NCI-H524 treated with DMSO at 0.1 percent for 48 hours (cell line): ENCODE measurements at regions not wholly inside any gene's neighbourhood (a gene's known extent, or its start where the extent isn't known, plus 50 kb on each side); places are given as distances from the start of the nearest gene placed in this dataset.

Source experiments
- DNase-seq: peaks from one replicate; lab custom pipeline; 2025; lab: John Stamatoyannopoulos, UW

GRCh38 chr18:8536922-8537321 lies 72.3 kb upstream of the RAB12 start:
- DNase-seq, result no peak

GRCh38 chr18:8537400-8537799 lies 71.8 kb upstream of the RAB12 start:
- DNase-seq, result no peak

GRCh38 chr18:8538935-8539334 lies 70.3 kb upstream of the RAB12 start:
- no peak for DNase-seq

- no peak for DNase-seq
Measured at GRCh38 chr18:8546677-8547076, 62.6 kb upstream of the RAB12 start.

- no peak for DNase-seq
Measured at GRCh38 chr18:8548186-8548585, 61.1 kb upstream of the RAB12 start.

GRCh38 chr18:8549254-8549757 lies 59.9 kb upstream of the RAB12 start:
- no peak for DNase-seq

- no peak for DNase-seq
Measured at GRCh38 chr18:8552151-8552550, 57.1 kb upstream of the RAB12 start.

- no peak for DNase-seq
Measured at GRCh38 chr18:8554354-8554753, 54.9 kb upstream of the RAB12 start.

- no peak for DNase-seq
Measured at GRCh38 chr18:8556424-8556823, 52.8 kb upstream of the RAB12 start.
